Right lobe of liver (tissue), 6 donors: ENCODE measurements at regions not wholly inside any gene's neighbourhood (a gene's known extent, or its start where the extent isn't known, plus 50 kb on each side); places are given as distances from the start of the nearest gene placed in this dataset.

ENCODE experiments used
- ATAC-seq, 4 donors: fragments of 200-7000 bp; cut with Tn5 transposase; one replicate each; pipeline ENCODE4 v1.9.1; 2020; ENCODE audit warnings: mild to moderate bottlenecking in 4 of 4, moderate library complexity in 4 of 4
- DNase-seq, 3 donors: peaks; one replicate each; pipeline ENCODE4 v3.0.0-alpha.2; 2020
- H3K27ac ChIP-seq, 3 donors: fragments of 200-600 bp; one replicate each; pipeline ENCODE4 v1.8.0; 2022
- H3K27me3 ChIP-seq, 2 donors: fragments of 200-600 bp; one replicate each; pipeline ENCODE4 v1.8.0; 2022
- H3K36me3 ChIP-seq, 4 donors: fragments of 200-600 bp; sonication (generic) in 1 of 4; one replicate each; pipeline versions ENCODE4 v1.5.1 to v1.8.0; 2017 to 2022; ENCODE audit warnings: control low read depth in 1 of 4
- H3K4me1 ChIP-seq, 4 donors: fragments of 200-600 bp; sonication (generic) in 1 of 4; one replicate each; pipeline versions ENCODE4 v1.5.1 to v1.8.0; 2017 to 2022; ENCODE audit warnings: control low read depth in 1 of 4
- H3K4me3 ChIP-seq, 3 donors: fragments of 200-600 bp; one replicate each; pipeline ENCODE4 v1.8.0; 2022
- H3K9me3 ChIP-seq, 4 donors: fragments of 200-600 bp; sonication (generic) in 1 of 4; one replicate each; pipeline versions ENCODE4 v1.5.1 to v1.8.0; 2017 to 2022; ENCODE audit warnings: control low read depth in 1 of 4
- POLR2A ChIP-seq: fragments of 450-650 bp; IDR thresholded peaks from one replicate; pipeline ENCODE4 v1.6.1; 2017; ENCODE audit warnings: antibody characterized with exemption, mild to moderate bottlenecking
- WGBS: methylation state at CpG from one replicate; pipeline ENCODE4 v1.1.6; 2018; ENCODE audit warnings: low coverage, low lambda C conversion rate; ENCODE audit not compliant: insufficient coverage; ENCODE audit errors: missing lambda C conversion rate; 5-methylcytosine and 5-hydroxymethylcytosine counted together
- intact Hi-C, 2 donors: fragments of 100-400 bp; cut with DNase I; formaldehyde crosslinking; loops; one replicate each; pipeline versions ENCODE4 v1.11.2 to v1.14.1; 2022
- TF ChIP-seq, protein P1 (sequence below), 4 donors: fragments of 200-600 bp in 3 of 4; fragments of 450-650 bp in 1 of 4; IDR thresholded peaks; one replicate each; pipeline versions ENCODE4 v1.5.1 to v1.8.0; 2016 to 2022; ENCODE audit warnings: antibody characterized with exemption in 4 of 4, mild to moderate bottlenecking in 2 of 4
- donor health status: DM: no; HTN: yes; CAD: no.
- donor health status: DM: no; HTN: no; CAD: no.
- donor health status: DM: no; HTN: no; CAD: no.
- donor health status: DM: no; HTN: yes; CAD: no.
- donor health status: DM: no; HTN: yes; CAD: no.

DNA sequence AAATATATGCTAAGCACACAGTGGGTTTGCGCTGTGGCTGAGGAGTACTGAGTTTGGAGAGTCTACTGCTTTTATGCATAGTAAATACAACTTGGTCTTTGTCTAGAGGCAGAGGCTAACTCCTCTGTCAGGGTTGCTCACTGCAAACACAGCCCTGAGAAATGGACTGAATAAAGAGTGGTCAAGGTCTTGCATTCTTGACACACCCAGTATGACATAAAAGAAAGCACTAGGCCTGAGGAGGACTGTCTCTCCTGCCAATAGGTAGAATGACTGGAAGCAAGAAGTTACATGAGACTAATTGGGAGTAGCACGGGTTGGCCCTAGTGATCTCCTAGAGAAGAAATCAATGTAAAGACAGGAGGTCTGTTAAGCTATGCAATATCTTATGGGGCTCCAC lies 367.2 kb upstream of the B3GALT2 start:
- WGBS = 96% methylated on average over 2 of the region's 2 CpGs

DNA sequence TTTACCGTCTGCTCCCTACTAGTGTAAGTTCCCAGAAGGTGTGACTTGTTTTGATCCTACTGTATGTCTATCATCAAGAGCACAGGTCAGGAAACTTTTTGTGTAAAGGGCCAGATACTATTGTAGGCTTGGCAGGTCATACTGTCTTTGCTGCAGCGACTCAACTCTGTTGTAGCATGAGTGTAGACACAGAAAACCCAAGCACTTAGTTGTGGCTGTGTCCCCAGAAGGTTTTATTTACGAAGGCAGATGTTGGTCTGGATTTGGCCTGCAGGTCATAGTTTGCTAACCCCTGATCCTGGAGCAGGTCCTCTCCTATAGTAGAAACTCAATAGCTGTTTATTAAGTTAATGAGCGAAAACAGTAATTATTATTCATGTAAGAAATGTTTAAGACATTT lies 365.9 kb upstream of the B3GALT2 start:
- H3K27me3 ChIP-seq = no peaks in the 10 kb centered on the region
- H3K9me3 ChIP-seq = no peaks in the 10 kb centered on the region
- intact Hi-C loops = no loop called here
- no peak overlapping the region for H3K4me3 ChIP-seq
- TF ChIP-seq, protein P1, sequence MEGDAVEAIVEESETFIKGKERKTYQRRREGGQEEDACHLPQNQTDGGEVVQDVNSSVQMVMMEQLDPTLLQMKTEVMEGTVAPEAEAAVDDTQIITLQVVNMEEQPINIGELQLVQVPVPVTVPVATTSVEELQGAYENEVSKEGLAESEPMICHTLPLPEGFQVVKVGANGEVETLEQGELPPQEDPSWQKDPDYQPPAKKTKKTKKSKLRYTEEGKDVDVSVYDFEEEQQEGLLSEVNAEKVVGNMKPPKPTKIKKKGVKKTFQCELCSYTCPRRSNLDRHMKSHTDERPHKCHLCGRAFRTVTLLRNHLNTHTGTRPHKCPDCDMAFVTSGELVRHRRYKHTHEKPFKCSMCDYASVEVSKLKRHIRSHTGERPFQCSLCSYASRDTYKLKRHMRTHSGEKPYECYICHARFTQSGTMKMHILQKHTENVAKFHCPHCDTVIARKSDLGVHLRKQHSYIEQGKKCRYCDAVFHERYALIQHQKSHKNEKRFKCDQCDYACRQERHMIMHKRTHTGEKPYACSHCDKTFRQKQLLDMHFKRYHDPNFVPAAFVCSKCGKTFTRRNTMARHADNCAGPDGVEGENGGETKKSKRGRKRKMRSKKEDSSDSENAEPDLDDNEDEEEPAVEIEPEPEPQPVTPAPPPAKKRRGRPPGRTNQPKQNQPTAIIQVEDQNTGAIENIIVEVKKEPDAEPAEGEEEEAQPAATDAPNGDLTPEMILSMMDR (IDR thresholded peaks at IDR 0.05) = no peak
- no peak for TF ChIP-seq POLR2A
- H3K27ac ChIP-seq = no peak overlapping the region
- no peak for DNase-seq
- WGBS = 68% methylated on average over 4 of the region's 4 CpGs
- peaks cover 0 to 15% (median 7%) of the 10 kb centered on the region in 4 donors for H3K4me1 ChIP-seq
- peak; percentile 31 to 59 (median 50) for ATAC-seq
- no peaks in the 10 kb centered on the region for H3K36me3 ChIP-seq

More for the DNA sequence above, 367.2 kb upstream of the B3GALT2 start:
- intact Hi-C loops = no loop called here
- Histone ChIP-seq H3K27ac (no peak overlapping the region), H3K36me3 (no peaks in the 10 kb centered on the region), H3K4me1 (peaks cover 0 to 12% (median 4%) of the 10 kb centered on the region in 4 donors), H3K4me3 (no peak overlapping the region), H3K27me3 (no peaks in the 10 kb centered on the region), H3K9me3 (no peaks in the 10 kb centered on the region)
- no peak for ATAC-seq
- DNase-seq = no peak
- no peak for TF ChIP-seq POLR2A
- TF ChIP-seq, protein P1 (IDR thresholded peaks at IDR 0.05) = no peak

DNA sequence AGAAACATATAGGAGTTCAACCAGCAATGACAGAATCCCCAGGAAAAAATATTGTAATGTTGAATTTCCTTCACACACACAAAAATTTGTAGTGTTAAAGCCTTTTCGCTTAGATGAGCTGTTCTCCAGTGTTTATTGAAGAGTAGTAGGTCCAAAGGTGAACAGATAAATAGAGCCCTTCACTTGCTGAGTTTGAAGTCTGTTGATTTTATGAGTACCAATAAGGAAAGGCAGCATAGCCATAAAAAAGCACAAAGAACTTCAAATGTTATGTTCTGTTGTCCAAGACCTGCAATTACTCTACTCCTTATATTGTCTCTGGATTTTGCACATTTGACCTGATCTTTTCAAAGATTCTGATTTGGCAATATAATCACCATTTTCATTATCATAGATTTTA lies 362.7 kb upstream of the B3GALT2 start:
- H3K4me1 ChIP-seq = peaks cover 0 to 27% (median 7%) of the 10 kb centered on the region in 4 donors
- peak overlapping the region in 1 of 3 donors; percentile 20 for H3K27ac ChIP-seq
- no peaks in the 10 kb centered on the region for H3K9me3 ChIP-seq
- TF ChIP-seq, protein P1 (IDR thresholded peaks at IDR 0.05) = no peak
- no peak for TF ChIP-seq POLR2A
- 23% methylated on average over 1 of the region's 1 CpG for WGBS
- no peaks in the 10 kb centered on the region for H3K27me3 ChIP-seq
- ATAC-seq (peak; percentile 88 to 94 (median 88)), DNase-seq (no peak)
- H3K4me3 ChIP-seq = no peak overlapping the region
- H3K36me3 ChIP-seq = no peaks in the 10 kb centered on the region
- intact Hi-C loops = no loop called here

GRCh38 chr1:193545171-193545570 lies 358.8 kb upstream of the B3GALT2 start:
- TF ChIP-seq, protein P1 (IDR thresholded peaks at IDR 0.05) = no peak
- TF ChIP-seq POLR2A = no peak
- no peaks in the 10 kb centered on the region for H3K27me3 ChIP-seq
- H3K36me3 ChIP-seq = no peaks in the 10 kb centered on the region
- H3K9me3 ChIP-seq = no peaks in the 10 kb centered on the region
- H3K4me3 ChIP-seq = no peak overlapping the region
- no peak for ATAC-seq
- 57% methylated on average over 2 of the region's 2 CpGs for whole genome bisulfite sequencing
- H3K27ac ChIP-seq = no peak overlapping the region
- intact Hi-C loops = no loop called here
- no peak for DNase-seq
- H3K4me1 ChIP-seq = peaks cover 0 to 27% (median 5%) of the 10 kb centered on the region in 4 donors

- TF ChIP-seq, protein P1 (IDR thresholded peaks at IDR 0.05) = no peak
- no peak for TF ChIP-seq POLR2A
- DNase-seq (no peak), ATAC-seq (no peak)
- H3K4me3 ChIP-seq = no peak overlapping the region
- H3K9me3 ChIP-seq = no peaks in the 10 kb centered on the region
- no peak overlapping the region for H3K27ac ChIP-seq
- H3K27me3 ChIP-seq = no peaks in the 10 kb centered on the region
- no peaks in the 10 kb centered on the region for H3K36me3 ChIP-seq
- 93% methylated on average over 4 of the region's 4 CpGs for WGBS
- peaks cover 0 to 17% (median 0%) of the 10 kb centered on the region in 4 donors for H3K4me1 ChIP-seq
- intact Hi-C loops = no loop called here
These were observed 356.8 kb upstream of the B3GALT2 start for GRCh38 chr1:193543259-193543658.
